Keratinocyte (primary cell): ENCODE measurements at regions not wholly inside any gene's neighbourhood (a gene's known extent, or its start where the extent isn't known, plus 50 kb on each side); places are given as distances from the start of the nearest gene placed in this dataset.

ENCODE experiments used
- DNase-seq: peaks from one replicate; pipeline ENCODE4 v3.0.0-alpha.2; 2011; ENCODE audit warnings: low read depth, missing footprints, low spot score
- FAIRE-seq: peaks from 2 replicates; lab custom pipeline; 2011; peaks lifted over from hg19 to GRCh38; lab: Jason Lieb, UNC
- H2AFZ ChIP-seq: 2 replicates; pipeline ENCODE4 v1.6.0; 2012; ENCODE audit warnings: low read length, control low read depth, inconsistent platforms; ENCODE audit not compliant: control insufficient read depth
- H3K27ac ChIP-seq: 2 replicates; pipeline ENCODE4 v1.5.1; 2011; ENCODE audit warnings: low read length; ENCODE audit not compliant: control insufficient read depth, insufficient read depth
- H3K27me3 ChIP-seq: 3 replicates; pipeline ENCODE4 v1.6.0; 2011; ENCODE audit warnings: low read length; ENCODE audit not compliant: control insufficient read depth, insufficient read depth; ENCODE audit errors: extremely low read depth
- H3K36me3 ChIP-seq, 2 experiments: 2 replicates in 1 of 2; 3 replicates in 1 of 2; pipeline ENCODE4 v1.5.1; 2011; ENCODE audit warnings: low read length in 2 of 2, mild to moderate bottlenecking in 1 of 2; ENCODE audit not compliant: control insufficient read depth in 2 of 2, insufficient read depth in 2 of 2; ENCODE audit errors: extremely low read depth in 1 of 2
- H3K4me1 ChIP-seq: 3 replicates; pipeline ENCODE4 v1.5.1; 2011; ENCODE audit warnings: low read length; ENCODE audit not compliant: control insufficient read depth, insufficient read depth; ENCODE audit errors: extremely low read depth
- H3K4me2 ChIP-seq: 3 replicates; pipeline ENCODE4 v1.6.0; 2011; ENCODE audit warnings: low read depth, low read length; ENCODE audit not compliant: control insufficient read depth, insufficient read depth; ENCODE audit errors: extremely low read depth
- H3K4me3 ChIP-seq, 3 experiments: fragments of 200-600 bp in 1 of 3; sonication (generic) in 1 of 3; 2 replicates in 2 of 3; 3 replicates in 1 of 3; pipeline ENCODE4 v1.5.1; 2011 to 2016; ENCODE audit warnings: low read length in 3 of 3, mild to moderate bottlenecking in 3 of 3, control low read depth in 2 of 3, inconsistent platforms in 1 of 3, low read depth in 1 of 3, mixed read lengths in 1 of 3, mixed run types in 1 of 3, moderate library complexity in 1 of 3; ENCODE audit not compliant: control insufficient read depth in 2 of 3, insufficient read depth in 2 of 3; ENCODE audit errors: extremely low read depth in 1 of 3
- H3K79me2 ChIP-seq: 2 replicates; pipeline ENCODE4 v1.6.0; 2012; ENCODE audit warnings: low read length; ENCODE audit not compliant: control insufficient read depth, insufficient read depth
- H3K9ac ChIP-seq: 3 replicates; pipeline ENCODE4 v1.6.0; 2011; ENCODE audit warnings: low read length; ENCODE audit not compliant: control insufficient read depth, insufficient read depth; ENCODE audit errors: extremely low read depth
- H3K9me1 ChIP-seq: 3 replicates; pipeline ENCODE4 v1.6.0; 2011; ENCODE audit warnings: low read length; ENCODE audit not compliant: control insufficient read depth, insufficient read depth; ENCODE audit errors: extremely low read depth
- H3K9me3 ChIP-seq: 2 replicates; pipeline ENCODE4 v1.5.1; 2012; ENCODE audit warnings: low read depth, low read length; ENCODE audit not compliant: control insufficient read depth
- H4K20me1 ChIP-seq: 3 replicates; pipeline ENCODE4 v1.6.0; 2011; ENCODE audit warnings: low read length; ENCODE audit not compliant: control insufficient read depth, insufficient read depth; ENCODE audit errors: extremely low read depth
- CTCF ChIP-seq, 3 experiments: IDR thresholded peaks in 1 of 3; conservative IDR thresholded peaks in 1 of 3; optimal IDR thresholded peaks in 1 of 3; 2 replicates in 2 of 3; 3 replicates in 1 of 3; pipeline versions ENCODE3 to v1.5.1; 2011; ENCODE audit warnings: low read length in 3 of 3, mild to moderate bottlenecking in 3 of 3, moderate library complexity in 2 of 3, control low read depth in 1 of 3, inconsistent platforms in 1 of 3; ENCODE audit not compliant: insufficient read depth in 2 of 3; ENCODE audit errors: extremely low read depth in 1 of 3
- EZH2 ChIP-seq: IDR thresholded peaks from one replicate; pipeline ENCODE4 v1.6.1; 2012; ENCODE audit warnings: inconsistent platforms, mild to moderate bottlenecking, low read length, moderate library complexity
- dilution Hi-C: fragments of 300-500 bp; cut with MboI; formaldehyde crosslinking; loops from one replicate; pipeline ENCODE4 v1.7.0; 2020; ENCODE audit warnings: low sequenced_read_pairs; ENCODE audit not compliant: extremely low pct_ligation_motif_present

- H3K9ac ChIP-seq = no peak overlapping the region
- H3K4me1 ChIP-seq = no peaks in the 10 kb centered on the region
Measured at GRCh38 chr21:16755061-16755460, 757.8 kb upstream of the CXADR start.

GRCh38 chr21:16767201-16767600, 745.6 kb upstream of the CXADR start:
- TF ChIP-seq EZH2 (no peak), CTCF (optimal IDR thresholded peaks at IDR 0.05 in 1 of 3, IDR thresholded peaks at IDR 0.05 in 1 of 3, conservative IDR thresholded peaks at IDR 0.05 in 1 of 3; ENCODE audit: extremely low read depth in 1 of 3, insufficient read depth in 2 of 3, low read length in 3 of 3) (no peak)
- no peaks in the 10 kb centered on the region for H3K27me3 ChIP-seq
- H3K79me2 ChIP-seq = no peaks in the 10 kb centered on the region
- no peak overlapping the region for H3K9ac ChIP-seq
- FAIRE-seq (no peak), DNase-seq (no peak)
- no peaks in the 10 kb centered on the region for H3K4me1 ChIP-seq
- dilution Hi-C loops = no loop called here
- H3K36me3 ChIP-seq = no peaks in the 10 kb centered on the region
- H3K9me3 ChIP-seq = no peaks in the 10 kb centered on the region
- H3K4me3 ChIP-seq = no peak overlapping the region
- no peak overlapping the region for H3K4me2 ChIP-seq
- no peak overlapping the region for H2AFZ ChIP-seq
- H3K27ac ChIP-seq = no peak overlapping the region
- no peaks in the 10 kb centered on the region for H3K9me1 ChIP-seq
- H4K20me1 ChIP-seq = no peaks in the 10 kb centered on the region

More at GRCh38 chr21:16755061-16755460, 757.8 kb upstream of the CXADR start:
- H3K4me2 ChIP-seq = no peak overlapping the region
- no peaks in the 10 kb centered on the region for H4K20me1 ChIP-seq
- DNase-seq = no peak
- TF ChIP-seq CTCF (optimal IDR thresholded peaks at IDR 0.05 in 1 of 3, IDR thresholded peaks at IDR 0.05 in 1 of 3, conservative IDR thresholded peaks at IDR 0.05 in 1 of 3; ENCODE audit: extremely low read depth in 1 of 3, insufficient read depth in 2 of 3, low read length in 3 of 3) (no peak), EZH2 (no peak)
- no peak for FAIRE-seq
- H3K27me3 ChIP-seq = no peaks in the 10 kb centered on the region
- no peaks in the 10 kb centered on the region for H3K9me3 ChIP-seq
- no peak overlapping the region for H3K27ac ChIP-seq
- H3K9me1 ChIP-seq = no peaks in the 10 kb centered on the region
- H3K4me3 ChIP-seq = no peak overlapping the region
- H2AFZ ChIP-seq = no peak overlapping the region
- no peaks in the 10 kb centered on the region for H3K79me2 ChIP-seq
- H3K36me3 ChIP-seq = no peaks in the 10 kb centered on the region
- dilution Hi-C loops = no loop called here
